Liver (tissue), 8 donors: ENCODE measurements at regions not wholly inside any gene's neighbourhood (a gene's known extent, or its start where the extent isn't known, plus 50 kb on each side); places are given as distances from the start of the nearest gene placed in this dataset.

ENCODE experiments used
- DNase-seq: peaks from one replicate; pipeline ENCODE4 v3.0.0-alpha.2; 2017; ENCODE audit warnings: low spot score
- H3K27ac ChIP-seq, 2 donors: one replicate each; pipeline ENCODE4 v1.7.0; 2013; ENCODE audit warnings: inconsistent platforms in 2 of 2, low read length in 2 of 2, control low read depth in 1 of 2, low read depth in 1 of 2, mild to moderate bottlenecking in 1 of 2
- H3K27me3 ChIP-seq, 4 donors: one replicate each; pipeline versions ENCODE4 v1.6.1 to v1.7.0; 2013; ENCODE audit warnings: low read length in 3 of 4, inconsistent platforms in 1 of 4, mild to moderate bottlenecking in 1 of 4, moderate library complexity in 1 of 4; ENCODE audit not compliant: control insufficient read depth in 4 of 4, insufficient read depth in 4 of 4
- H3K36me3 ChIP-seq, 4 donors: one replicate each; pipeline versions ENCODE4 v1.6.1 to v1.7.0; 2013; ENCODE audit warnings: low read length in 3 of 4, mild to moderate bottlenecking in 3 of 4, low read depth in 1 of 4, moderate library complexity in 1 of 4; ENCODE audit not compliant: control insufficient read depth in 4 of 4, insufficient read depth in 3 of 4
- H3K4me1 ChIP-seq, 4 donors: one replicate each; pipeline versions ENCODE4 v1.6.1 to v1.7.0; 2013; ENCODE audit warnings: low read length in 3 of 4, mild to moderate bottlenecking in 3 of 4, moderate library complexity in 1 of 4; ENCODE audit not compliant: control insufficient read depth in 4 of 4, insufficient read depth in 4 of 4
- H3K4me3 ChIP-seq, 3 donors: one replicate each; pipeline versions ENCODE4 v1.6.1 to v1.7.0; 2013; ENCODE audit warnings: low read length in 3 of 3, control low read depth in 1 of 3, low read depth in 1 of 3, mild to moderate bottlenecking in 1 of 3
- H3K9ac ChIP-seq, 2 donors: one replicate each; pipeline ENCODE4 v1.7.0; 2013; ENCODE audit warnings: low read length in 2 of 2, mild to moderate bottlenecking in 2 of 2, moderate library complexity in 2 of 2, control low read depth in 1 of 2, low read depth in 1 of 2
- H3K9me3 ChIP-seq, 4 donors: one replicate each; pipeline versions ENCODE4 v1.6.1 to v1.7.0; 2013; ENCODE audit warnings: low read length in 3 of 4; ENCODE audit not compliant: control insufficient read depth in 4 of 4
- EGR1 ChIP-seq, 2 donors: IDR thresholded peaks; 2 replicates each; pipeline ENCODE4 v1.6.1; 2016 to 2018; ENCODE audit warnings: antibody characterized with exemption in 2 of 2, low read depth in 2 of 2
- FOXA1 ChIP-seq: IDR thresholded peaks from 2 replicates; pipeline ENCODE4 v1.6.1; 2016; ENCODE audit warnings: antibody characterized with exemption
- FOXA2 ChIP-seq: IDR thresholded peaks from 2 replicates; pipeline ENCODE4 v1.6.1; 2016; ENCODE audit warnings: antibody characterized with exemption
- GABPA ChIP-seq, 2 donors: IDR thresholded peaks in 1 of 2; conservative IDR thresholded peaks in 1 of 2; 2 replicates each; pipeline ENCODE4 v1.6.1; 2016; ENCODE audit warnings: antibody characterized with exemption in 2 of 2, mild to moderate bottlenecking in 1 of 2, moderate library complexity in 1 of 2
- HNF4A ChIP-seq, 2 donors: conservative IDR thresholded peaks; 2 replicates each; pipeline ENCODE4 v1.6.1; 2016; ENCODE audit warnings: antibody characterized with exemption in 2 of 2, mild to moderate bottlenecking in 2 of 2
- HNF4G ChIP-seq: IDR thresholded peaks from 2 replicates; pipeline ENCODE4 v1.6.1; 2016; ENCODE audit warnings: antibody characterized with exemption
- NR2F2 ChIP-seq: IDR thresholded peaks from 2 replicates; pipeline ENCODE4 v1.6.1; 2016; ENCODE audit warnings: antibody characterized with exemption
- RAD21 ChIP-seq, 2 donors: IDR thresholded peaks; 2 replicates each; pipeline ENCODE4 v1.6.1; 2016; ENCODE audit warnings: antibody characterized with exemption in 2 of 2, mild to moderate bottlenecking in 2 of 2
- REST ChIP-seq: IDR thresholded peaks from 2 replicates; pipeline ENCODE4 v1.6.1; 2016; ENCODE audit warnings: antibody characterized with exemption, mild to moderate bottlenecking
- RXRA ChIP-seq, 2 donors: IDR thresholded peaks; 2 replicates each; pipeline ENCODE4 v1.6.1; 2017 to 2018; ENCODE audit warnings: antibody characterized with exemption in 2 of 2, mild to moderate bottlenecking in 1 of 2
- SP1 ChIP-seq: IDR thresholded peaks from 2 replicates; pipeline ENCODE4 v1.6.1; 2018; ENCODE audit warnings: antibody characterized with exemption, mild to moderate bottlenecking
- WGBS: extraction: QIAGEN DNeasy Blood & Tissue Kit; methylation state at CpG from one replicate; pipeline ENCODE4 v1.1.7; 2013; 5-methylcytosine and 5-hydroxymethylcytosine counted together
- TF ChIP-seq, protein P1 (sequence below): IDR thresholded peaks from 2 replicates; pipeline ENCODE4 v1.6.1; 2016; ENCODE audit warnings: antibody characterized with exemption
- TF ChIP-seq, protein P2 (sequence below): fragments of 150-350 bp; IDR thresholded peaks from 2 replicates; pipeline ENCODE4 v1.5.1; 2017; ENCODE audit warnings: improper control_type of control experiment, low read depth, low read length; ENCODE audit not compliant: missing input control
- donor health status: healthy.
- donor health status: healthy.
- donor health status: healthy.
- donor health status: healthy.
- donor health status: healthy.

DNA sequence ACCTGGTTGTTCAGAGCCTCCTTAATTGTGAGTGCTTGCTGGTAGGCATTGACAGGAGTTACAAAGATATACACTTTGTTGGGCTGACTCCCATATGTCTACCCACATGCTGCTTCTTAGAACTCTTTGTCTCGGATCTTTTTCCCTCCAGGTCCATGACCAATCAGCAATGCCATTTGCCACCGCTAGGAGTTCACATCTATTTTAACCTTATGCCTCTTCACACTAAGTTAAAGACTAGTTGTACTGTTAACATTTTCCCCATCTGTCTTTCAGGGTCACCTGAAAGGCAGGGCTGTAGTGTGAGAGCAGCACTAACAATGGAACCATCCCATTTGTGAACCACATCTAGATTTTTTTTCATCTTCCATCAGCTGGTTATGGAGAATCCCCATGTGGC is 226.7 kb upstream of the NPY start:
- Histone ChIP-seq H3K4me1 (no peaks in the 10 kb centered on the region), H3K4me3 (no peak overlapping the region), H3K27me3 (peaks cover 0 to 6% (median 0%) of the 10 kb centered on the region in 4 donors), H3K9me3 (no peaks in the 10 kb centered on the region), H3K27ac (no peak overlapping the region), H3K9ac (no peak overlapping the region), H3K36me3 (no peaks in the 10 kb centered on the region)
- no peak for DNase-seq
- TF ChIP-seq EGR1 (IDR thresholded peaks at IDR 0.05; ENCODE audit: low read depth in 2 of 2), result no peak
- 83% methylated on average over 2 of the region's 2 CpGs for WGBS

DNA sequence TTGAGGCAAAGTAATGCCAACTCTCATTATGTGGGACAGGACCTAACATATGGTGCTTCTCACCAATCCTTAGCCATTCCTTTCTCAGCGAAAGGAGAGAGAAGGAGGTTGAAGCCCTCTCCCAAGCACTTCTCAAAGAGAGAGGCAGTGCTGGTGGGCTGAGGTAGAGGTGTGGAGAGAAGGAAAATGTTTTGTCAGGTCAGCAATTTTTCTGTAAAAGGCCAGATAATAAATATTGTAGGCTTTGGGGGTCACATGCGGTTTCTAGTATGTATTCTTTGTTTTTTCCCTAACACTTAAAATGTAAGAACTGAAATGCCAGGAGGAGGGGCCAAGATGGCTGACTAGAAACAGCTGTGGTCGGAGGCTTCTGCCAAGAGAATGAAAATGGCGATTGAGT is 225.0 kb upstream of the NPY start:
- WGBS, result 90% methylated on average over 4 of the region's 4 CpGs
- H3K9ac ChIP-seq, result no peak overlapping the region
- no peaks in the 10 kb centered on the region for H3K36me3 ChIP-seq
- TF ChIP-seq, protein P1, sequence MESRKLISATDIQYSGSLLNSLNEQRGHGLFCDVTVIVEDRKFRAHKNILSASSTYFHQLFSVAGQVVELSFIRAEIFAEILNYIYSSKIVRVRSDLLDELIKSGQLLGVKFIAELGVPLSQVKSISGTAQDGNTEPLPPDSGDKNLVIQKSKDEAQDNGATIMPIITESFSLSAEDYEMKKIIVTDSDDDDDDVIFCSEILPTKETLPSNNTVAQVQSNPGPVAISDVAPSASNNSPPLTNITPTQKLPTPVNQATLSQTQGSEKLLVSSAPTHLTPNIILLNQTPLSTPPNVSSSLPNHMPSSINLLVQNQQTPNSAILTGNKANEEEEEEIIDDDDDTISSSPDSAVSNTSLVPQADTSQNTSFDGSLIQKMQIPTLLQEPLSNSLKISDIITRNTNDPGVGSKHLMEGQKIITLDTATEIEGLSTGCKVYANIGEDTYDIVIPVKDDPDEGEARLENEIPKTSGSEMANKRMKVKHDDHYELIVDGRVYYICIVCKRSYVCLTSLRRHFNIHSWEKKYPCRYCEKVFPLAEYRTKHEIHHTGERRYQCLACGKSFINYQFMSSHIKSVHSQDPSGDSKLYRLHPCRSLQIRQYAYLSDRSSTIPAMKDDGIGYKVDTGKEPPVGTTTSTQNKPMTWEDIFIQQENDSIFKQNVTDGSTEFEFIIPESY, result no peak
- no peak for TF ChIP-seq GABPA (IDR thresholded peaks at IDR 0.05 in 1 of 2, conservative IDR thresholded peaks at IDR 0.05 in 1 of 2)
- TF ChIP-seq HNF4G, result no peak
- TF ChIP-seq HNF4A (conservative IDR thresholded peaks at IDR 0.05), result no peak
- TF ChIP-seq, protein P2, sequence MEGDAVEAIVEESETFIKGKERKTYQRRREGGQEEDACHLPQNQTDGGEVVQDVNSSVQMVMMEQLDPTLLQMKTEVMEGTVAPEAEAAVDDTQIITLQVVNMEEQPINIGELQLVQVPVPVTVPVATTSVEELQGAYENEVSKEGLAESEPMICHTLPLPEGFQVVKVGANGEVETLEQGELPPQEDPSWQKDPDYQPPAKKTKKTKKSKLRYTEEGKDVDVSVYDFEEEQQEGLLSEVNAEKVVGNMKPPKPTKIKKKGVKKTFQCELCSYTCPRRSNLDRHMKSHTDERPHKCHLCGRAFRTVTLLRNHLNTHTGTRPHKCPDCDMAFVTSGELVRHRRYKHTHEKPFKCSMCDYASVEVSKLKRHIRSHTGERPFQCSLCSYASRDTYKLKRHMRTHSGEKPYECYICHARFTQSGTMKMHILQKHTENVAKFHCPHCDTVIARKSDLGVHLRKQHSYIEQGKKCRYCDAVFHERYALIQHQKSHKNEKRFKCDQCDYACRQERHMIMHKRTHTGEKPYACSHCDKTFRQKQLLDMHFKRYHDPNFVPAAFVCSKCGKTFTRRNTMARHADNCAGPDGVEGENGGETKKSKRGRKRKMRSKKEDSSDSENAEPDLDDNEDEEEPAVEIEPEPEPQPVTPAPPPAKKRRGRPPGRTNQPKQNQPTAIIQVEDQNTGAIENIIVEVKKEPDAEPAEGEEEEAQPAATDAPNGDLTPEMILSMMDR, result no peak
- no peak for TF ChIP-seq RXRA (IDR thresholded peaks at IDR 0.05)
- TF ChIP-seq RAD21 (IDR thresholded peaks at IDR 0.05), result no peak
- no peak for TF ChIP-seq NR2F2
- no peak for TF ChIP-seq FOXA1
- no peak for TF ChIP-seq FOXA2
- no peak for TF ChIP-seq SP1
- TF ChIP-seq REST, result no peak
- H3K4me1 ChIP-seq, result no peaks in the 10 kb centered on the region
- peaks cover 0 to 6% (median 0%) of the 10 kb centered on the region in 4 donors for H3K27me3 ChIP-seq
- no peak for DNase-seq
- H3K27ac ChIP-seq, result no peak overlapping the region
- no peaks in the 10 kb centered on the region for H3K9me3 ChIP-seq
- H3K4me3 ChIP-seq, result no peak overlapping the region
